ENCODE measurements at regions not wholly inside any gene's neighbourhood (a gene's known extent, or its start where the extent isn't known, plus 50 kb on each side); places are given as distances from the start of the nearest gene placed in this dataset.
"Not testable (repeated sequence)": the region's sequence is repeated elsewhere in the genome, so short reads cannot be mapped to it uniquely, and the experiment has no call there.

- DNase-seq, result no peak
- Histone ChIP-seq H3K36me3 (ENCODE audit: control insufficient read depth, insufficient read depth, low read length) (no peaks in the 10 kb centered on the region), H3K27ac (ENCODE audit: low read length) (no peak overlapping the region), H3K9me3 (ENCODE audit: control insufficient read depth, low read depth, low read length) (no peaks in the 10 kb centered on the region), H3K4me3 (ENCODE audit: low read length) (no peak overlapping the region), H3K4me1 (ENCODE audit: control insufficient read depth, insufficient read depth, low read length) (no peaks in the 10 kb centered on the region), H3K27me3 (ENCODE audit: control insufficient read depth, insufficient read depth, low read length) (no peaks in the 10 kb centered on the region)
- no CpG with 5 or more reads among the region's 3 CpGs for WGBS (ENCODE audit: insufficient coverage, low lambda C conversion rate)
These were observed 361.7 kb downstream of the TAF11L14 start for GRCh38 chr5:17995997-17996396.

GRCh38 chr5:17999858-18000257, 365.6 kb downstream of the TAF11L14 start:
- Histone ChIP-seq H3K4me3 (ENCODE audit: low read length) (no peak overlapping the region), H3K36me3 (ENCODE audit: control insufficient read depth, insufficient read depth, low read length) (no peaks in the 10 kb centered on the region), H3K27ac (ENCODE audit: low read length) (no peak overlapping the region), H3K4me1 (ENCODE audit: control insufficient read depth, insufficient read depth, low read length) (no peaks in the 10 kb centered on the region), H3K9me3 (ENCODE audit: control insufficient read depth, low read depth, low read length) (no peaks in the 10 kb centered on the region), H3K27me3 (ENCODE audit: control insufficient read depth, insufficient read depth, low read length) (no peaks in the 10 kb centered on the region)
- no CpG with 5 or more reads among the region's 2 CpGs for WGBS (ENCODE audit: insufficient coverage, low lambda C conversion rate)
- DNase-seq, result no peak

- no peak for DNase-seq
- Histone ChIP-seq H3K9me3 (ENCODE audit: control insufficient read depth, low read depth, low read length) (no peaks in the 10 kb centered on the region), H3K4me3 (ENCODE audit: low read length) (no peak overlapping the region), H3K27me3 (ENCODE audit: control insufficient read depth, insufficient read depth, low read length) (no peaks in the 10 kb centered on the region), H3K27ac (ENCODE audit: low read length) (no peak overlapping the region), H3K36me3 (ENCODE audit: control insufficient read depth, insufficient read depth, low read length) (no peaks in the 10 kb centered on the region), H3K4me1 (ENCODE audit: control insufficient read depth, insufficient read depth, low read length) (no peaks in the 10 kb centered on the region)
- no CpG with 5 or more reads among the region's 4 CpGs for WGBS (ENCODE audit: insufficient coverage, low lambda C conversion rate)
These were observed 366.5 kb downstream of the TAF11L14 start for GRCh38 chr5:18000744-18001143.

- no peak for DNase-seq
- no peaks in the 10 kb centered on the region for H3K9me3 ChIP-seq (ENCODE audit: control insufficient read depth, low read depth, low read length)
- H3K4me1 ChIP-seq (ENCODE audit: control insufficient read depth, insufficient read depth, low read length), result no peaks in the 10 kb centered on the region
These were observed 369.1 kb downstream of the TAF11L14 start for GRCh38 chr5:18003312-18003711.

GRCh38 chr5:18003784-18004183, 369.5 kb downstream of the TAF11L14 start:
- Histone ChIP-seq H3K36me3 (ENCODE audit: control insufficient read depth, insufficient read depth, low read length) (no peaks in the 10 kb centered on the region), H3K4me3 (ENCODE audit: low read length) (no peak overlapping the region), H3K27me3 (ENCODE audit: control insufficient read depth, insufficient read depth, low read length) (no peaks in the 10 kb centered on the region), H3K9me3 (ENCODE audit: control insufficient read depth, low read depth, low read length) (no peaks in the 10 kb centered on the region), H3K4me1 (ENCODE audit: control insufficient read depth, insufficient read depth, low read length) (no peaks in the 10 kb centered on the region), H3K27ac (ENCODE audit: low read length) (no peak overlapping the region)
- no CpG with 5 or more reads among the region's 2 CpGs for WGBS (ENCODE audit: insufficient coverage, low lambda C conversion rate)
- DNase-seq, result no peak

More at GRCh38 chr5:18003312-18003711, 369.1 kb downstream of the TAF11L14 start:
- Histone ChIP-seq H3K27ac (ENCODE audit: low read length) (no peak overlapping the region), H3K4me3 (ENCODE audit: low read length) (no peak overlapping the region), H3K27me3 (ENCODE audit: control insufficient read depth, insufficient read depth, low read length) (no peaks in the 10 kb centered on the region), H3K36me3 (ENCODE audit: control insufficient read depth, insufficient read depth, low read length) (no peaks in the 10 kb centered on the region)

GRCh38 chr5:18006235-18006634, 372.0 kb downstream of the TAF11L14 start:
- no CpG with 5 or more reads among the region's 8 CpGs for WGBS (ENCODE audit: insufficient coverage, low lambda C conversion rate)
- not testable (repeated sequence) for H3K9me3 ChIP-seq (ENCODE audit: control insufficient read depth, low read depth, low read length); H3K27me3 ChIP-seq (ENCODE audit: control insufficient read depth, insufficient read depth, low read length); H3K27ac ChIP-seq (ENCODE audit: low read length); DNase-seq; H3K4me3 ChIP-seq (ENCODE audit: low read length); H3K4me1 ChIP-seq (ENCODE audit: control insufficient read depth, insufficient read depth, low read length); H3K36me3 ChIP-seq (ENCODE audit: control insufficient read depth, insufficient read depth, low read length)

GRCh38 chr5:18008940-18009339, 374.7 kb downstream of the TAF11L14 start:
- Histone ChIP-seq H3K9me3 (ENCODE audit: control insufficient read depth, low read depth, low read length) (no peaks in the 10 kb centered on the region), H3K27ac (ENCODE audit: low read length) (no peak overlapping the region), H3K4me1 (ENCODE audit: control insufficient read depth, insufficient read depth, low read length) (no peaks in the 10 kb centered on the region), H3K27me3 (ENCODE audit: control insufficient read depth, insufficient read depth, low read length) (no peaks in the 10 kb centered on the region), H3K4me3 (ENCODE audit: low read length) (no peak overlapping the region), H3K36me3 (ENCODE audit: control insufficient read depth, insufficient read depth, low read length) (no peaks in the 10 kb centered on the region)
- no peak for DNase-seq

- H3K4me3 ChIP-seq (ENCODE audit: low read length), result no peak overlapping the region
- H3K27ac ChIP-seq (ENCODE audit: low read length), result no peak overlapping the region
- H3K9me3 ChIP-seq (ENCODE audit: control insufficient read depth, low read depth, low read length), result no peaks in the 10 kb centered on the region
- no peak for DNase-seq
- no peaks in the 10 kb centered on the region for H3K36me3 ChIP-seq (ENCODE audit: control insufficient read depth, insufficient read depth, low read length)
- no peaks in the 10 kb centered on the region for H3K27me3 ChIP-seq (ENCODE audit: control insufficient read depth, insufficient read depth, low read length)
- 83% methylated on average over 1 of the region's 2 CpGs for WGBS (ENCODE audit: insufficient coverage, low lambda C conversion rate)
- H3K4me1 ChIP-seq (ENCODE audit: control insufficient read depth, insufficient read depth, low read length), result no peaks in the 10 kb centered on the region
These were observed 375.8 kb downstream of the TAF11L14 start for GRCh38 chr5:18010053-18010452.

GRCh38 chr5:18018472-18018871, 384.2 kb downstream of the TAF11L14 start:
- Histone ChIP-seq H3K4me3 (ENCODE audit: low read length) (no peak overlapping the region), H3K36me3 (ENCODE audit: control insufficient read depth, insufficient read depth, low read length) (no peaks in the 10 kb centered on the region), H3K27ac (ENCODE audit: low read length) (no peak overlapping the region), H3K4me1 (ENCODE audit: control insufficient read depth, insufficient read depth, low read length) (no peaks in the 10 kb centered on the region), H3K27me3 (ENCODE audit: control insufficient read depth, insufficient read depth, low read length) (no peaks in the 10 kb centered on the region), H3K9me3 (ENCODE audit: control insufficient read depth, low read depth, low read length) (no peaks in the 10 kb centered on the region)
- DNase-seq, result no peak
- WGBS (ENCODE audit: insufficient coverage, low lambda C conversion rate), result 60% methylated on average over 1 of the region's 2 CpGs

- Histone ChIP-seq H3K9me3 (ENCODE audit: control insufficient read depth, low read depth, low read length) (no peaks in the 10 kb centered on the region), H3K36me3 (ENCODE audit: control insufficient read depth, insufficient read depth, low read length) (no peaks in the 10 kb centered on the region), H3K27me3 (ENCODE audit: control insufficient read depth, insufficient read depth, low read length) (no peaks in the 10 kb centered on the region), H3K4me1 (ENCODE audit: control insufficient read depth, insufficient read depth, low read length) (no peaks in the 10 kb centered on the region), H3K27ac (ENCODE audit: low read length) (no peak overlapping the region), H3K4me3 (ENCODE audit: low read length) (no peak overlapping the region)
- WGBS (ENCODE audit: insufficient coverage, low lambda C conversion rate), result no CpG with 5 or more reads among the region's 2 CpGs
- DNase-seq, result no peak
These were observed 389.0 kb downstream of the TAF11L14 start for GRCh38 chr5:18023275-18023674.

GRCh38 chr5:18023986-18024385, 389.7 kb downstream of the TAF11L14 start:
- WGBS (ENCODE audit: insufficient coverage, low lambda C conversion rate), result 90% methylated on average over 2 of the region's 2 CpGs
- no peaks in the 10 kb centered on the region for H3K36me3 ChIP-seq (ENCODE audit: control insufficient read depth, insufficient read depth, low read length)
- H3K4me1 ChIP-seq (ENCODE audit: control insufficient read depth, insufficient read depth, low read length), result no peaks in the 10 kb centered on the region
- no peaks in the 10 kb centered on the region for H3K27me3 ChIP-seq (ENCODE audit: control insufficient read depth, insufficient read depth, low read length)
- no peak overlapping the region for H3K27ac ChIP-seq (ENCODE audit: low read length)
- H3K9me3 ChIP-seq (ENCODE audit: control insufficient read depth, low read depth, low read length), result no peaks in the 10 kb centered on the region
- H3K4me3 ChIP-seq (ENCODE audit: low read length), result no peak overlapping the region
- DNase-seq, result no peak
